ENCODE measurements at regions not wholly inside any gene's neighbourhood (a gene's known extent, or its start where the extent isn't known, plus 50 kb on each side); places are given as distances from the start of the nearest gene placed in this dataset.

DNA sequence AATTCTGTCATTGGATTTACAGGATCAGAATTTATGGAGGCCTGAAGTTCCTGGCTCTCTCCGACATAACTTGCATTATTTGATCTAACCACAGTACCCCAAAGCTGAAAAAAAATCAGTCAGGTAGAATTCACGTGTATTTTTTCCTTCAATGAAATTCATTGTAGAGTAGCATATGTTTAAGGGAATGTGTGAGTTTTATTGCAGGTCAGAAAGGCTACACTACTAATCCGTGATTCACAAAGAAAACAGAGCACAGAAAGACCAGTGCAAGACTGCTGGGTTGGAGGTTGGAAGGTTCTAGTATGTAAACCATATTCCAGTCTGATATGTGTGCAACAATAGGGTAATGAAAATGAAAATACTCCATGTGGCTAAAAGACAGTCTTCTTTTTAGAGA is 247.0 kb upstream of the FERD3L start:
- H3K4me3 ChIP-seq (ENCODE audit: low read length): no peak overlapping the region
- TF ChIP-seq, protein P1, sequence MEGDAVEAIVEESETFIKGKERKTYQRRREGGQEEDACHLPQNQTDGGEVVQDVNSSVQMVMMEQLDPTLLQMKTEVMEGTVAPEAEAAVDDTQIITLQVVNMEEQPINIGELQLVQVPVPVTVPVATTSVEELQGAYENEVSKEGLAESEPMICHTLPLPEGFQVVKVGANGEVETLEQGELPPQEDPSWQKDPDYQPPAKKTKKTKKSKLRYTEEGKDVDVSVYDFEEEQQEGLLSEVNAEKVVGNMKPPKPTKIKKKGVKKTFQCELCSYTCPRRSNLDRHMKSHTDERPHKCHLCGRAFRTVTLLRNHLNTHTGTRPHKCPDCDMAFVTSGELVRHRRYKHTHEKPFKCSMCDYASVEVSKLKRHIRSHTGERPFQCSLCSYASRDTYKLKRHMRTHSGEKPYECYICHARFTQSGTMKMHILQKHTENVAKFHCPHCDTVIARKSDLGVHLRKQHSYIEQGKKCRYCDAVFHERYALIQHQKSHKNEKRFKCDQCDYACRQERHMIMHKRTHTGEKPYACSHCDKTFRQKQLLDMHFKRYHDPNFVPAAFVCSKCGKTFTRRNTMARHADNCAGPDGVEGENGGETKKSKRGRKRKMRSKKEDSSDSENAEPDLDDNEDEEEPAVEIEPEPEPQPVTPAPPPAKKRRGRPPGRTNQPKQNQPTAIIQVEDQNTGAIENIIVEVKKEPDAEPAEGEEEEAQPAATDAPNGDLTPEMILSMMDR (conservative IDR thresholded peaks at IDR 0.05; ENCODE audit: low read length): no peak
- peak; percentile 22 for DNase-seq (ENCODE audit: low read depth)

DNA sequence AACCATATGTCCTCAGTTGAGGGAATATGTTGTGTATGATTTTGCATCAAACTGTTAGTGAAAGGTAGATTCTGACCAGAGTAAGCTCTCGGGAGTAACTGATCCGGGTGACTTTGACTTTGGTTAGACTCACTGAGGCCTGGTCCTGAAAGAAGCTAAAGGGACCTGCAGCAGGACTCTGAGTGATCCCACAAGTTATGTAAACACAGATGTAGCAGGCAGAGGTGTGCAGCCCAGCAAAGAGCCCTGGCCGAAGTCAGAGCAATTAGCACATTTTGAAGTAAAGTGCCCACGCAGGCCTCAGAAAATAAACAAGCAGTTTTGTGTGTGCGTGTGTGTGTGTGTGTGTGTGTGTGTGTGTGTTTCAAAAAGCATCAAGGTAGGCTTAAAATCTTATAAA is 245.6 kb upstream of the FERD3L start:
- no peak for DNase-seq (ENCODE audit: low read depth)
- TF ChIP-seq, protein P1 (conservative IDR thresholded peaks at IDR 0.05; ENCODE audit: low read length): no peak
- H3K4me3 ChIP-seq (ENCODE audit: low read length): no peak overlapping the region

DNA sequence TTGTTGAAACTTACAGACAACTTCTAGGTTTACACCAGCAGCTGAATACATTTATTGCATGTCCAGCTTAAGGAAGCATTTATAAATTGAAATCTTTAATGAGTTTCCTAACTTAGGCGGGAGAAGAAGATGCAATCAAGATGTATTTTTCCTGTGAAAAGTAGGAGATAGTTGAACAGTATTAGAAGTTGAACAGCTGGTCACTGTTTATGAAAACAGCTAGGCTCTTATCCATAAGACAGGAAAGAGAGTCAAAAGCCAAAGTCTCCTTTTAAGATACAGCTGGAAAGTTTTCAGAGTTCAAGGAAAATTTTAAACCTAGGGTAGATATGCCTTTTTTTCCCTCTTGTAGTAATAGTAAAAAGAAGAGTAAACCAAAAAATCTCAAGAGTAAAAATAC is 236.1 kb upstream of the FERD3L start:
- no peak overlapping the region for H3K4me3 ChIP-seq (ENCODE audit: low read length)
- no peak for DNase-seq (ENCODE audit: low read depth)
- TF ChIP-seq, protein P1 (conservative IDR thresholded peaks at IDR 0.05; ENCODE audit: low read length): no peak

DNA sequence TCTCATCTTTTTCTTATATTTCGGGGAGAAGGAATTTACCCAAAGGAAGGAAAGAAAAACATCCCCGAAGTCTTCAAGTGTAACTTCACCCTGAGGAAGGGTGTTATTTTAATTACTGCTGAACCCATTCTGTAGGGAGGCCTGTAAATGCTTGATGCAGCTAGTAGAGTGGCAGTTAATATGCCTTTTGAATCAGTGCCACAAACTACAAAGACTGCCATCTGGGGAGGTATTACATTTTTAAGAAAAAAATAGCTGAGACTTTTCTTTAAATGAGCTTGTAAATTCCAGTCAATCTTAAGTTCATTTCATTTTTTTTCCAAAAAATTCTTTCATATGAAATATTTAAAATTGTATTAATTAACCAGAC is 233.1 kb upstream of the FERD3L start:
- TF ChIP-seq, protein P1 (conservative IDR thresholded peaks at IDR 0.05; ENCODE audit: low read length): no peak
- H3K4me3 ChIP-seq (ENCODE audit: low read length): no peak overlapping the region
- DNase-seq (ENCODE audit: low read depth): no peak

DNA sequence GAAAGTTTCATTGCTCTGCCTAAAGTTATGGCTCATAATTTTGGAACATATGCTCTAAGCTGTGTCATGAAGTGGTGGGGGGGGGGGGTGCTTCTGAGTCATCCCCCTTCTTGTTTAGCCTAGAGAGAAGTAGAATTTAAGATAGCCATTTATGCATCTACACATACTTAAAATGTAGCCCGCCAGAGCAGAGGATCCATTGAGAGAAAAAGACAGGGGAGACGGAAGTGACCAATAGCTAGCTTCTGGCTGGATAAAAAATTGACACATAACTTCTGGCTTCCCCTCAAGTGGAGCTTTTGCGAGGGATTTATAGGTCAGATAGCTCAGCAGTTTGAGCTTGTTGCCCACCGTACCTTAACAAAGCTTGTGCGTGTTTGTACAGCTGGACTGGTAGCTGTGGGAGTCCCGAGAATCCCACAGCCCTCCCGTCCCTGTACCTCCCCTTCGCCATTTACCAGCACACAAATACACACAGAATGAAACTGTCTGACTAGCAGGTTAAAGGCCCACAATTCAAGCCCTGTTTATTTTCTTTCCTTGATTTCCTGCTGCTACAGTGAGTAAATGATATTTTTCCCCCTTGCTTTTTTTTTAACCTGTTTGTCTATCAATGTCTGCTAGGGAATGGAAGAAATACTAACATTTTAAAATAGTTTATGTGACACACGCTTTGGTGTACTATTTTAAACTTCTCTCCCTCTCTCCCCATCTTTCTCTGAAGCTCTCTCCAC is 232.6 kb upstream of the FERD3L start:
- no peak overlapping the region for H3K4me3 ChIP-seq (ENCODE audit: low read length)
- TF ChIP-seq, protein P1 (conservative IDR thresholded peaks at IDR 0.05; ENCODE audit: low read length): no peak
- DNase-seq (ENCODE audit: low read depth): peak; percentile 39

DNA sequence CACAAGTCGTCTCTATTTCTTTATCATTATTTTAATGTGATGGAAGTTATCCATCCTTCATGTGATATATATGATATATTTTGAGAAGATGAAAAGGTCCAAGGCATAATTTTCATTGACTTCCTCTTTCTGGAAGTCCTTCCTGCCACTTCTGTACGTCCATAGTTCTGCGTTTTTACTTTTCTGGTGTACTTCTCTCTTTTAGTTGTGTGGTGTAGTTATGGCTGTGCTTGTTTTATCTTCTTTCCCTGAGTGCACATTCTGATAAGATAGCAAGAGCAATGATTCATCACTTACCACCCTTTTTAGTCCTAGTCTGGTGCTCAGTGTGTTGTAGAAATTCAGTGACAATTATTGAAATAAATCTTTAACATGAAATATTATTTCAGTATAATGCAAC is 231.3 kb upstream of the FERD3L start:
- TF ChIP-seq, protein P1 (conservative IDR thresholded peaks at IDR 0.05; ENCODE audit: low read length): no peak
- DNase-seq (ENCODE audit: low read depth): no peak

DNA sequence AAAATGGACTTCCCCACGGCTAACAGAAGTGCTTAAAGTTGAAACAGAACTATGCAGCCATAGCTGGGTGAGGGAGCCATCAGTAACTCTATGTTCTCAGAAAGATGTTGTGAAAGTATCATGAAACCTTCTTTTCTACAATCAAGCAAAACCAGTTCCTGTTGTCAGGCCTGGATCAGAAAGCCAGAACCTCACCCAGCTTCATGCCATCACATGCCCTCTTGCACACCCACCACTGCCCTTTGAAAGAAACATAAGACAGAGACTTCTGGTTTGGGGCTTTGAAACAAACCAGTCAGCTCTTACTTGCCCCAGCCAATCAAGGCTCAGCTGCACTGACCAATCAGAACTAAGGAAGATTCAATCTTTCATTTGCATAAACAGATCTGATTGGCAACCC is 230.8 kb upstream of the FERD3L start:
- no peak for DNase-seq (ENCODE audit: low read depth)
- TF ChIP-seq, protein P1 (conservative IDR thresholded peaks at IDR 0.05; ENCODE audit: low read length): no peak
- no peak overlapping the region for H3K4me3 ChIP-seq (ENCODE audit: low read length)

More for the DNA sequence above, 231.3 kb upstream of the FERD3L start:
- no peak overlapping the region for H3K4me3 ChIP-seq (ENCODE audit: low read length)

Measured in AG10803 (cell line).